ENCODE measurements at regions not wholly inside any gene's neighbourhood (a gene's known extent, or its start where the extent isn't known, plus 50 kb on each side); places are given as distances from the start of the nearest gene placed in this dataset.

GRCh38 chr5:97888439-97888838 lies 705.4 kb upstream of the RIOK2 start:
- Histone ChIP-seq H3K9me3 (ENCODE audit: control insufficient read depth, insufficient read depth, low read depth, low read length) (no peaks in the 10 kb centered on the region), H3K4me1 (ENCODE audit: control insufficient read depth, insufficient read depth, low read length) (no peaks in the 10 kb centered on the region), H3K4me3 (ENCODE audit: low read depth in 2 of 2, low read length in 2 of 2) (no peak overlapping the region), H3K36me3 (ENCODE audit: control insufficient read depth, insufficient read depth, low read length) (no peaks in the 10 kb centered on the region), H3K27me3 (ENCODE audit: control insufficient read depth, insufficient read depth, low read length) (no peaks in the 10 kb centered on the region), H3K27ac (ENCODE audit: low read length) (no peak overlapping the region)
- ATAC-seq (no peak), DNase-seq (ENCODE audit: low read depth, low spot score) (no peak)
- no TSS peak for BruUV-seq (replicated peaks)
- ChIA-PET CTCF (no interaction called here), POLR2A (no interaction called here)
- in situ Hi-C loops (cut with HindIII; ENCODE audit: low pct_unique_long_range_greater_than_20kb, low sequenced_read_pairs) (no loop called here), intact Hi-C loops (cut with micrococcal nuclease; ENCODE audit: unreplicated experiment) (no loop called here)
- TF ChIP-seq POLR2AphosphoS5 (IDR thresholded peaks at IDR 0.05; ENCODE audit: low read depth, low read length) (no peak), CTCF (IDR thresholded peaks at IDR 0.05) (no peak), SIN3A (IDR thresholded peaks at IDR 0.05; ENCODE audit: borderline replicate concordance, insufficient read depth, low read depth, low read length) (no peak), TCF7L2 (IDR thresholded peaks at IDR 0.05; ENCODE audit: low read depth, low read length) (no peak)
- TF ChIP-seq, protein P1, sequence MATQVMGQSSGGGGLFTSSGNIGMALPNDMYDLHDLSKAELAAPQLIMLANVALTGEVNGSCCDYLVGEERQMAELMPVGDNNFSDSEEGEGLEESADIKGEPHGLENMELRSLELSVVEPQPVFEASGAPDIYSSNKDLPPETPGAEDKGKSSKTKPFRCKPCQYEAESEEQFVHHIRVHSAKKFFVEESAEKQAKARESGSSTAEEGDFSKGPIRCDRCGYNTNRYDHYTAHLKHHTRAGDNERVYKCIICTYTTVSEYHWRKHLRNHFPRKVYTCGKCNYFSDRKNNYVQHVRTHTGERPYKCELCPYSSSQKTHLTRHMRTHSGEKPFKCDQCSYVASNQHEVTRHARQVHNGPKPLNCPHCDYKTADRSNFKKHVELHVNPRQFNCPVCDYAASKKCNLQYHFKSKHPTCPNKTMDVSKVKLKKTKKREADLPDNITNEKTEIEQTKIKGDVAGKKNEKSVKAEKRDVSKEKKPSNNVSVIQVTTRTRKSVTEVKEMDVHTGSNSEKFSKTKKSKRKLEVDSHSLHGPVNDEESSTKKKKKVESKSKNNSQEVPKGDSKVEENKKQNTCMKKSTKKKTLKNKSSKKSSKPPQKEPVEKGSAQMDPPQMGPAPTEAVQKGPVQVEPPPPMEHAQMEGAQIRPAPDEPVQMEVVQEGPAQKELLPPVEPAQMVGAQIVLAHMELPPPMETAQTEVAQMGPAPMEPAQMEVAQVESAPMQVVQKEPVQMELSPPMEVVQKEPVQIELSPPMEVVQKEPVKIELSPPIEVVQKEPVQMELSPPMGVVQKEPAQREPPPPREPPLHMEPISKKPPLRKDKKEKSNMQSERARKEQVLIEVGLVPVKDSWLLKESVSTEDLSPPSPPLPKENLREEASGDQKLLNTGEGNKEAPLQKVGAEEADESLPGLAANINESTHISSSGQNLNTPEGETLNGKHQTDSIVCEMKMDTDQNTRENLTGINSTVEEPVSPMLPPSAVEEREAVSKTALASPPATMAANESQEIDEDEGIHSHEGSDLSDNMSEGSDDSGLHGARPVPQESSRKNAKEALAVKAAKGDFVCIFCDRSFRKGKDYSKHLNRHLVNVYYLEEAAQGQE (IDR thresholded peaks at IDR 0.05; ENCODE audit: insufficient read depth in 1 of 2, low read depth in 2 of 2, low read length in 1 of 2) = no peak

DNA sequence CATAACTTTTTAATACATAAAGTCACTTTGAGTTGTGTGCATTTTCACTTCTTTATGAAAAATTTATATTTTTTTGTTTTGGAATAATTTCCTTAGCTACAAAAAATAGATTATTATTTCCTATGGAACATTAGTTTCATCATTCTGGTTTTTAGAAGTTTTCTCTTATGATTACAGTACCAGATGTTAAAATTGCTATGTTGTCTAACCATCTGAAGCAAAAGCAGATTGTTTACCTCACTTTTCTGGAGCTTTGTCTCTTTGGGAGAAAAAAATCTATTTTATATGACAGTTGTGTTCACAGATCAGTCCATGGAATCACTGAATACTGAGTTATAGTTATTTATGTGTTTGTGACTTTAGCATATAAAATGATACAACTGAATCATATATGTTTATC lies 708.9 kb upstream of the RIOK2 start:
- CTCF ChIA-PET = no interaction called here
- Histone ChIP-seq H3K36me3 (ENCODE audit: control insufficient read depth, insufficient read depth, low read length) (no peaks in the 10 kb centered on the region), H3K9me3 (ENCODE audit: control insufficient read depth, insufficient read depth, low read depth, low read length) (no peaks in the 10 kb centered on the region), H3K27ac (ENCODE audit: low read length) (no peak overlapping the region), H3K4me3 (ENCODE audit: low read depth in 2 of 2, low read length in 2 of 2) (no peak overlapping the region), H3K4me1 (ENCODE audit: control insufficient read depth, insufficient read depth, low read length) (no peaks in the 10 kb centered on the region), H3K27me3 (ENCODE audit: control insufficient read depth, insufficient read depth, low read length) (no peaks in the 10 kb centered on the region)
- POLR2A ChIA-PET = no interaction called here
- intact Hi-C loops (cut with micrococcal nuclease; ENCODE audit: unreplicated experiment) (no loop called here), in situ Hi-C loops (cut with HindIII; ENCODE audit: low pct_unique_long_range_greater_than_20kb, low sequenced_read_pairs) (no loop called here)
- no TSS peak for BruUV-seq (replicated peaks)
- ATAC-seq (no peak), DNase-seq (ENCODE audit: low read depth, low spot score) (no peak)
- TF ChIP-seq CTCF (IDR thresholded peaks at IDR 0.05) = no peak
- TF ChIP-seq, protein P1 (IDR thresholded peaks at IDR 0.05; ENCODE audit: insufficient read depth in 1 of 2, low read depth in 2 of 2, low read length in 1 of 2) = no peak
- no peak for TF ChIP-seq POLR2AphosphoS5 (IDR thresholded peaks at IDR 0.05; ENCODE audit: low read depth, low read length)
- TF ChIP-seq SIN3A (IDR thresholded peaks at IDR 0.05; ENCODE audit: borderline replicate concordance, insufficient read depth, low read depth, low read length) = no peak
- no peak for TF ChIP-seq TCF7L2 (IDR thresholded peaks at IDR 0.05; ENCODE audit: low read depth, low read length)
